Midbrain (tissue), 1 donor: ENCODE measurements at regions not wholly inside any gene's neighbourhood (a gene's known extent, or its start where the extent isn't known, plus 50 kb on each side); places are given as distances from the start of the nearest gene placed in this dataset.
"Not testable (repeated sequence)": the region's sequence is repeated elsewhere in the genome, so short reads cannot be mapped to it uniquely, and the experiment has no call there.

Experiments used
- DNase-seq: peaks from one replicate; lab custom pipeline; 2025; lab: John Stamatoyannopoulos, UW

GRCh38 chr4:186481998-186482790, 73.2 kb downstream of the MTNR1A start:
- DNase-seq: no peak

- no peak for DNase-seq
Observed at GRCh38 chr4:186475202-186475601, 80.2 kb downstream of the MTNR1A start.

GRCh38 chr4:186473933-186474332, 81.4 kb downstream of the MTNR1A start:
- no peak for DNase-seq

DNA sequence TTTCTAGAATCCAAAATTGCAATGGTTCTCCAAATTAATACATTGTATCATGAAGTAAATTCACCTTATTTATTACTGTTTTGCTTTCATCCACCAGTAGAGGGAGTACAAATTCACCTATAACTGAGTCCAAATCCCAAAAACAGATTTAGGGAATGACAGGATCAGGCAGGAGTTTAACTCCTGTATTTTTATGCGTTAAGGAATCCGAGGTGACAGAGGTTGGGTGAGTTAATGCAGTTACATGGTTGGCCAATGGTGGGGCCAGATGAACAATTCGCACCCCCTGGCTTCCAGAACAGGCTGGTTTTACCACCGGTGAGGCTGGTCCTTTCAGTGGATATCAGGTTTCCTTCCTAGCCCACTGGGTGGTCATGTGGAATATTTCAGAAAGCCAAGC, 82.4 kb downstream of the MTNR1A start:
- DNase-seq: peak; percentile 22

- DNase-seq: no peak
Observed at GRCh38 chr4:186471441-186471840, 83.9 kb downstream of the MTNR1A start.

DNA sequence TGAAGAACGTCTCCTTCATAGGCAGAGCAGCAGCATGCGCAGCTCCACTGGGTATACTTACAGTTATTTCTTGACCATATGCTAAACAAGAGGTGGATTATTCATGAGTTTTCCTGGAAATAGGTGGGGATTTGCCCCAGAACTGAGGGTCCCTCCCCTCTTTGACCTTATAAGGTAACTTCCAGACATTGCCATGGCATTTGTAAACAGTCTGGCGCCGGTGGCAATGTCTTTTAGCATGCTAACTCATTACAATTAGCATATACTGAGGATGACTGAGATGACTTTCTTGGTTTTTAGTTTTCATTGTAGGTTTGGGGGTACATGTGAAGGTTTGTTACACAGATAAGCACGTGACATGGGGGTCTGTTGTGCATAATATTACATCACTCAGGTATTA, 97.3 kb downstream of the MTNR1A start:
- DNase-seq: no peak

DNA sequence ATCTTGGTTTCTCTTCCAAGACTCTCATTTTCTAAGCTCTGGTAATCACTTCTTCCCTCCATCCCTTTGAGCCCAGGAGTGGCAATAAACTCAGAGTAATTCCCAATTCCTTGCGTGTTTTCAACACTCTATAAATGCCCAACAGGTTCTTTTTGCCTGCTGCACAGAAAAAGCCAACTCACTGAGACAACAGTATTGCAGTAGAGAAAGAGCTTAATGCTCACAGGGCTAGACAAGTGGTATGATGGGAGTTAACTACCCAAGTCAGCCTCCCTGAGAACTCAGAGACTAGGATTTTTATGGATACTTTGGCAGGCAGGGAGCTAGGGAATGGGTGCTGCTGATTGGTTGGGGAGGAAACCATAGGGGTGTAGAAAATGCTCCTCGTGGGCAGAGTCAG, 103.4 kb downstream of the MTNR1A start:
- DNase-seq: no peak

- DNase-seq: no peak
Observed at GRCh38 chr4:186449954-186450353, 105.4 kb downstream of the MTNR1A start.

GRCh38 chr4:186445040-186445439, 110.3 kb downstream of the MTNR1A start:
- no peak for DNase-seq

DNA sequence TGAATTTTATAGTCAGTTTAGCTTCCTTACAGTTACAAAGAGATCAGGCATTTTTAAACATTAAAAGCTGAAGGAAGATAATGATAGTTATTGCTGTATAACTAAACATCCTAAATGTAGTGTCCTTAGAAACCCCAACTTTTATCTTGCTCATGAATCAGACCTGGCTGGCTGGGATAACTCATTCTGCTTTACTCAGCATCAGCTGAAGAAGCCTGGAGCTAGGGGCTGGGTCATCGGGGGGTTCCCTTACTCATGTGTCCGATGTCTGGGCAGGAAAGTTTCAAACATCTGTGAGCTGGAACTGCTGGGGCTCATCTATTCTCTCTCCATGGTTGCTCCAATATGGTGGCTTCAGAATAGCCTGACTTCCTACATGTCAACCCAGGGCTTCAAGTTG, 113.9 kb downstream of the MTNR1A start:
- DNase-seq: no peak

DNA sequence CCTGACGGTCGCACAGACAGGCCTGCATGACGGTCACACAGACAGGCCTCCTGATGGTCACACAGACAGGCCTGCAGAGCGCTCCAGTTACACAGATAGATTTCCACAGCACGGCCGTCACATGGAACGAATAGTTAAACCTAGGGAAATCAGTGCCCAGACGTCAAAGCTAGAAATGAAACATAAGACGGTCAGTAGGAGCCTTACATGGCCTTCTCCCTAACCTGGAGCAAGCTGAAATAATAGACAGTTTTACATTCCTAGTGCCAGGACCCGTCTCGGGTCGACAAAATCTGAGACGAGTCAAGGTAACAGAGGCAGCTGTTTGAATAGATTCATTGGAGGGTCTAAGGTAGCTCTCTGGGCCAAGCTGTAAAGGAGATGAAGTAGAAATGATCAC, 126.9 kb downstream of the MTNR1A start:
- DNase-seq: no peak

DNA sequence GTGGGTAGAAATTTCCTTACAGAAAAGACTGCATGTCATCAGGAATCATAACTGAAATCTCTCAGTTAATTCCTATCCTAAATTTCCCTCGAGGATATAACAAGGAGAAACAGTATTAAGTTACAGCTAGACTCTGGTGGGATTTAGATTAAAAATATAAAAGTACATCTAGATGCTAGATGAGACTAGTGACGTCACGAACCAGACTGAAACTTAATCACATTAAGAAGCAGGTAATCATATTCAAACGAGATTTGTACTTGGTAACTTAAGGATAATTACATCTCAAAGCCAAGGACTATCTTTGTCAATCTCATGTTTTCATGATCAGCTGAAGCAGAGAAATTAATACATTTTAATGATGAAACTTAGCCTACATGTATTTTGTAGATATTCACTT, 130.6 kb downstream of the MTNR1A start:
- no peak for DNase-seq

DNA sequence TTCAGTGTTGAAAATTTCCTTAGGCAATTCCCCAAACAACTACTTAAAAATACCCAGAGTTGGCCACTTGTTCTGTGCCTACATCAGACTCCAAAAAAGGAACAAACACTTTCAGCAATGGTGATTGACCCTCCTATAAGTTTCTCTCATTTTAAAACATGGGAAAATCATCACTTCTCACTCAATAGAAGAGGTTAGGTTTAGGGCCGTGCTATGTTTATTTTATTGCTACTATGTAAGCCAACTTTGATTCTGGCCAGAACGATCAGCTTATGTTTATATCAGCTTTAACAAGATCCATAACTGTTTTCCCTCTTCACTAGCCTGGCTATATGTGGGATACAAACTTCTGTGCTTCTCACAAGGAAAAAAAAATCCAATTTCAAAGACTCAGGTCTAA, 133.1 kb downstream of the MTNR1A start:
- no peak for DNase-seq

GRCh38 chr4:186416451-186417060, 138.8 kb downstream of the MTNR1A start:
- no peak for DNase-seq

DNA sequence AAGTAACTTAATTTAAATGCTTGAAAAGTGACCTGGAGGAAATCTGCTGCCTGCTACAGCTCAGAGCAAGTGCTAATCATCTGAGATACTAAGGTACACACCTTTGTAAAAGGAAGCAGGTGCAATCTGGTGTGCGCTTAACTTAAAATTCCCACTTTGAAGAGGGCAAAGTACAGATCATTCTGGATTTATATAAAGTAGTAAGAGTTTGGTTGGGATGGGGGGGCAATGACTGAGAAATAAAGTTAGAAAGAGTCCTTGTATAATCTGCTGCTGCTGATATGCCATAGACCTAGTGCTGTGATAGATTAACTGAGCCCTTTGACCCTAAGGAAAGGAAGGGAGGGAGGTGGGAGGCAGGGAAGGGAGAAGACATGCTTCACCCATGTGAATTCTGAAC, 141.0 kb downstream of the MTNR1A start:
- DNase-seq: no peak

DNA sequence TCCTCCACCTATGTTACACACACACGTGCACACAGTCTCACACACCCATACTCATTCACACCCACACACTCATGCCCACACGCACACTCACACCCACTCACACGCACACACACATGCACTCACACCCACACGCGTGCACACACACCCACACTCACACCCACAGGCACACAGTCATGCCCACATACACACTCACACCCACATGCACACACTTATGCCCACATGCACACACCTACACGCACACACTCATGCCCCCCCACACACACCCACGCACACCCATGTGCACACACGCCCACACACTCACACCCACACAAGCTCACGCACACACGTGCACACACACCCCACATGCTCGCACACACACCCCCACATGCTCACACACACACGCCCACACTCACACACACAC, 140.0 kb downstream of the F11 start:
- DNase-seq: no peak

GRCh38 chr4:186404562-186405134, 138.7 kb downstream of the F11 start:
- DNase-seq: no peak

DNA sequence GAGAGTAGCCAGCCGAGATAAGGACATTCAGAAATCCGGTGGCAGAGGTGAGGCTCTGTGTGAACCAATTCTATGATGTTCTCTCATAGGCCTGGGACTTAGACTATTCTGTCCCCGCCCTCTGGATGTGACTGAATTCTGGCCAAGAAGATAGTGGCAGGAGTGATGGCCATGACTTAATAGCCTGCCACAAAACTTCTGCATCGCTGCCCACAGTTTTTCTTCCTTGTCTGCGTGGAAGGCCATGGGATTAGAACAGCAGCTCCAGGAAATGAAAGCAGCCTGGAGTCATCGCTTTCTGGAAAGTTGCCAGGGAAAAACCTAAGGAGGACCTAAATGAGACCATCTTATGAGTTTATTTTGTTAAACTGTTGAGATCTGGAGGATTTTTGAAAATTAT, 134.7 kb downstream of the F11 start:
- no peak for DNase-seq

- DNase-seq: no peak
Observed at GRCh38 chr4:186392017-186392416, 126.0 kb downstream of the F11 start.

DNA sequence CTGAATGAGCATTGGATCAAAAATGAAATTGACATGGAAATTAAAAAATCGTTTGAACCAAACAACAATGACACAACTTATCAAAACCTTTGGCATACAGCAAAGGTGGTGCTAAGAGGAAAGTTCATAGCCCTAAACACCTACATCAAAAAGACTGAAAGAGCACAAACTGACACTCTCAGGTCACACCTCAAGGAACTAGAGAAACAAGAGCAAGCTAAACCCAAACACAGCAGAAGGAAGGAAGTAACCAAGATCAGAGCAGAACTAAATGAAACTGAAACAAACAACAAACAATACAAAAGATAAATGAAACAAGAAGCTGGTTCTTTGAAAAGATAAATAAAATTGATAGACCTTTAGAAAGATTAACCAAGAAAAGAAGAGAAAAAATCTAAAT, 118.3 kb downstream of the F11 start:
- DNase-seq: not testable (repeated sequence)

DNA sequence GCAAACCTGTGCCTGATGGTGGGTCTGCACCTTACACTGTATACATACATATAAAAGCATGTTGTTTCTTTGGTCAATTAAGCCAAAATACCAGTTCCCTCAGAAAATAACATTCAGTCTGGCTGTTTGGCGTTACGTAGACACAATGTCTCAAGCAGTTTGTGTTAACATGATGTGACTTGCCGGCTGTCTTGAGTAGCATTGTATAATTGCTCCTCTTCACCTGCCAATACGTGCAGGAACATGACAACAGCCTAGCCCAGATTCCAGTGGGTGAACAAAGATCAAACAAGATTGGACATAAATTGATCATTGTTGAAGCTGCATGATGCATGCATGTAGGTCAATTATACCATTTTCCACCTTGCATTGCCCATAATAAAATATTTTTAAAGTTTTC, 102.3 kb downstream of the F11 start:
- no peak for DNase-seq

- no peak for DNase-seq
Observed at GRCh38 chr4:186366326-186366725, 100.3 kb downstream of the F11 start.

DNA sequence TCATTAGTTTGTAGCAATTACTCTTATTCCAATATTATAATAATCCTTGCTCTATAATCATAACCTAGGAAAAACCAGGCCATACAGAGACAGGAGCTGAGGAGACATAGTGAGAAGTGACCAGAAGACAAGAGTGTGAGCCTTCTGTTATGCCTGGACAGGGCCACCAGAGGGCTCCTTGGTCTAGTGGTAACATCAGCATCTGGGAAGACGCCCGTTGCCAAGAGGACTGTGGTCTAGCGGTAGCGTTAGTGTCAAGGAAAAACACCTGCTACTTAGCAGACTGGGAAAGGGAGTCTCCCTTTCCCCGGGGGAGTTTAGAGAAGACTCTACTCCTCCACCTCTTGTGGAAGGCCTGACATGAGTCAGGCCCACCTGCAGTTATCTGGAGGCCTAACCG, 97.0 kb downstream of the F11 start:
- not testable (repeated sequence) for DNase-seq

DNA sequence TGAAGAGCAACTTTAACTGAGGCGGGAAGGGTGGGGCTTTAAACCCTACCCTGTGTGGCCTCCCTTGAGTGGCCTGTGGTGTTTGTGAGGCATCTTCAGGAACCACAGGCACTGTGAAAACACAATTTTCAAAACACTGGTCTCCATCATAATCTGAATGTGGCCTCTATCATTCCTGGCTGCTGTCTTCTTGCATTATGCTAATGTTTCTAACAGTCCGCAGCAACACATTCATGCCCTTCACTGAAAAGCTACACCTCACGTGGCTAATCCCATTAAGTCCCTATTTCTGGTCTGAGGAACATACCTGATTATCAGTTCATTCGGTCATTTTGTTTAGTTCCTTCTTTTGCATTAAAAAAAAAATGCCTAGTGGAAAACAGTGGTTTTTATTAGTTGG, 94.6 kb downstream of the F11 start:
- DNase-seq: no peak
